HuH-7 (cell line): ENCODE measurements at regions not wholly inside any gene's neighbourhood (a gene's known extent, or its start where the extent isn't known, plus 50 kb on each side); places are given as distances from the start of the nearest gene placed in this dataset.

Experiments used
- DNase-seq: peaks from one replicate; pipeline ENCODE4 v3.0.0; 2011; ENCODE audit warnings: low spot score

- DNase-seq = no peak
Observed at GRCh38 chr7:35448486-35448885, 194.6 kb upstream of the TBX20 start.

- DNase-seq = no peak
Observed at GRCh38 chr7:35446091-35446490, 192.2 kb upstream of the TBX20 start.

DNA sequence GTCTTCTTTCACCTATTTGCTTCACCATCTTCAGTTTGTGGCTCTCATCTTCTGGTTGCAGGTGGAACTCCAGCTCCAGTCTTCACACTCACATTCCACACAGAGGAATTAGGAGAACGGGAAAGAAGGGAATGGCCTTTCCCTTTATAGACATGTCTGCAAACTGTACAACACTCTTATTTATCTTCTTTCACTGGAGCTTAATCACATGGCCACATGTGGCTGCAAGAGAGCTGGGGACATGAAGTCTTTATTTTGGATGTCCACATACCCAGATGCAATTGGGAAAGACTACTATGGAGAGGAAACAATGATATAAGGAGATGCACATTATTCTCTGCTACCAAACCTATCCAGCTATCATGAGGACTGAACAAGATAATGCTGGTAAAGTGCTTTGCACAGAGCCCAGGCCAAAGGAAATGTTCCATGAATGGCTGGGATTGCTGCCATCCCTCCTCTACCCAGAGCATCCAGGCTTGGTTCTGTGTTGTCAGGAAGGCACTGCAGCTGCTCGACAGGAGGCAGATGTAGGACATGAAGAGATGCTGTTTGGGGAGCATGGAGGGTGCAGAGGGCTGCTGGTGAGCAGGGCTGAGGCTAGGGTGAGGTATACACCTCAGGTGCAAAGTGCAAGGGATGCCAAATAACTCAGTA lies 183.8 kb upstream of the TBX20 start:
- DNase-seq = no peak

- no peak for DNase-seq
Observed at GRCh38 chr7:35436452-35436851, 182.6 kb upstream of the TBX20 start.

DNA sequence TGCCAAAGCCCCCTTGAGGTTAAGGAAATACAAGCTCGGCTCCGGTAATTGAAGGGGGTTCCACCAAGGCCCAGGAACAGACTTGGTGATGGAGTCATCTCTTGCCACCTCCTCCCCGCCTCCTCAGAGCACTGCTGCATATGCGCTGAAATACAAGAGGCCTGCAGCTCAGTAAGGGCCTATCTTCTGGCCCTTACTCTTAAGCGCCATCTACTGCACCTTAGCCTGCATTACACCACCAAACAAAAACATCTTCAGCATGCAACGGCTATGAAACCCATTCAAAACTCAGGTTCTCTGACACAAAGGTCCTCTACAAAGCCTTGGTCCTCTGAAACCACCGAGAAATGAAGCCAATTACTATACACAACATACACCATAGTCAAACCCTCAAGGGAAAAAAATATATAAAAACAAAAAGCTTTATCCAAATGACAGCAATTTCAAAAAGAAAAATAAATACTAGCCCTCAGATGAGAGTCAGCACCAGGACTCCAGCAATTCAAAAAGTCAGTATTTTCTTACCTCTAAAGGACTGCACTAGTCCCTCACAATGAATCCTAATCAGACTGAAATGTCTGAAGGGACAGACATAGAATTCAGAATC lies 176.8 kb upstream of the TBX20 start:
- DNase-seq = peak; percentile 22

GRCh38 chr7:35424869-35425495 lies 171.1 kb upstream of the TBX20 start:
- DNase-seq = peak; percentile 66

DNA sequence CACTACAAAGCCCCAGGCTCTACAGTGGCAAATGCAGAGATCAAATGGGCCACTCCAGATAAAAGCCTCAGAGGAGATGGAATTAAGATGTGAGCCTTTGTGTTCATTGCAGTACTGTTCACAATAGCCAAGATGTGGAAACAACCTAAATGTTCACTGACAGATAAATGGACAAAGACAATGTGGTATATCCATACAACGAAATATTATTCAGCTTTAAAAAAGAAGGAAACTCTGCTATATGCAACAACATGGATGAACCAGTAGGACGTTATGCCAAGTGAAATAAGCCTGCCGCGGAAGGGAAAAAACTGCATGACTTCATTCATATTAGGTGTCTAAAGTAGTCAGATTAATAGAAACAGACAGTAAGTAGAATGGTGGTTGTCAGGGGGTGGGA lies 170.5 kb upstream of the TBX20 start:
- no peak for DNase-seq

DNA sequence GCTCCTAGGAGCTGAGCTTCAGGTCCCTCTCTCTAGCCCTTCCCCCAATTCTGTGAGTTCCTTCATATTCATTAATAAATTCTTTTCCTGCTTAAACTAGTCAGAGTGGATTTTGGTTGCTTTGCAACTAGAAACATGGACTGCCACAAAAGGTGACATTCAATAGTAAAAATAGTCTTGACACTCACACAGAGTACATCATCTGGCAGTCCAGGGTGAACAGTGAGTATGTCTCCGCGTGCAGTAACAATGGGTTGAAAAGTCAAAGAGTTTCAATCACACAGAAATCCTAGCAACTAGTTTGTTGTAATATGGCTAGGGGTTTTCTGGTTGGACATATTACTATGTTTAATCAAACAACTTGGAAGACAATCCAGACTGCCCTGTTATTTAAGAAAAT lies 168.8 kb upstream of the TBX20 start:
- no peak for DNase-seq

DNA sequence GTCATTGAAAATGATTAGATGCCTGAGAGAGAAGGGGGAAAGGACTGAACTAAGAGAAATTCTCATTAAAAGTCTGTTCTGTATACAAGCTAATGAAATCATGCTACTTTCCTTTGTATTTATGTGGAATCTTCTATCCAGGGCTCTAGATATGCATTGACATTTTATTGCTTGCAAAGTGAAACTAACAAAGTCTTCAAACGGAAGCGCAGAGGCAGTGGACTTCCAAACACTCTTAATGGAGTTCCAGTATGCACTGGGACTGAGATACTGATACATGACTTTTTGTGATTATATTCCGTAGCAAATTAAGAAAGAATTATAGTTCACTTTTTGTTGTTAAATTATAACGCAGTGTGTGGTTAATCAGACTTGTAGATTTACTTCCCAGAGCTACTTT lies 166.8 kb upstream of the TBX20 start:
- no peak for DNase-seq

DNA sequence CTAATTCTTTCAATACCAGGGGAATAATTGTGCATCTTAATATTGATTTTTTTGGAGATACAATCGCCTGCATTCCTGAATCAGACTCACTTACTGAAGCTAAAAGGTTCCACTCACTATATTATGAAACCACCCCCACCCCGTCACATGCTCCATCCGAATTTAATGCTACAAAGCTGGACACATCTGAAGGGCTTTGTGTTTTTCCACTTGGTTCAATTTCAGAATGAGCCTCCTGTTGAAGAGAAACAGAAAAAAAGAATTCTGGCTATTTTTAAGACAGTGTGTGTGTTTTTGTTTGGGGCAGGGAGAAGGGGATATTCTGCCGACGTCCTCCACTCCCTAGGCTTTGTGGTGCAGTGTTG lies 165.5 kb upstream of the TBX20 start:
- DNase-seq = no peak

DNA sequence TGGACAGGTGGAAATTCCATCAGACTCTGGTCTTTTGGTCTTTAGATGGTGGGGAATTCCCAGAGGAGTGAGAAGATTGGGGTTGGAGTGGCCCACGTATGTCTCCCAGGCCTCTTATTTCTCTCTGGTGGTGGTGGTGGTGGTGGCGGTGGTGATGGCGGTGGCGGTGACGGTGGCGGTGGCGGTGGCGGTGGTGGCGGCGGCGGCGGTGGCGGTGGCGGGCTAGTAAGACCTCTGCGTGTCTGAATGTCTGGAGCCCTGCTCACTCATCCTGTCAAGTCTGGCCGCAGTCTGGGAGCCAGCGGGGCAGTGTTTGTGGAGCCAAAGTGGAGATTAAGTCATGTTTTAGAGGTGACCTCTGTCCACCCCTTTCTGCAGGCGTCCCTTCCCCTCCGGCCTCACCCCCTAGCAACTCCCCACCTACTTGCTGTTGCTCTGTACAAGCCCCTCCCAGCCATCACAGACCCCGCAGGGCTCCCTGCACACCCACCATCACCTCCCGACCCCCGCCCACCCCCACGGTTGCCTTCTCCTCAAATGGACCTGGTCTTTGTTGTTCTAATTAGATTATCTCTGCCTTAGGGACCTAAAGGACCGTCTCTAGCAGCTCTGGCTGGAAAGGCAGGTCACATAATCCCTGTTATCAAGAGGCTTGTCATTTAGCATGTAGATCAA lies 165.0 kb upstream of the TBX20 start:
- no peak for DNase-seq

GRCh38 chr7:35416568-35416967 lies 162.7 kb upstream of the TBX20 start:
- no peak for DNase-seq

DNA sequence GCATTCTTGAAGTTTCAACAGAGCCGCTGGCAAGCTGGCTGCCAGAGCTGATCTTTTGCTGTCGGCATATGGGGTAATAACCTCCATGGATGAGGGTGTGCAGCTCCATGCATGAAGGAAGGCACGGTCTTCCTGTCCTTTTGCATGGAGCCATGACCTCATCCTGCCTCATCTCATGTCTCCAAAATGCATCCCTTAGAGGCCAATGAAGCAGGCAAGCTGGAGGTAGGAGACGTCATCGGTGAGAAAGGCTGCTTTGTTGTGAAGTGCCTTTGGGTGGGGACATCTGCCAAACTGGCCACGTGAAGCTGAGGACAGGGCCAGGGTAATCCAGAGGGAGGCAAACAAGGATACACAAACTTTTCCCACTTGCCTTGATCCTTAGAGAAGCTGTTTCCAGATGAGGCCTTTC lies 161.5 kb upstream of the TBX20 start:
- no peak for DNase-seq

DNA sequence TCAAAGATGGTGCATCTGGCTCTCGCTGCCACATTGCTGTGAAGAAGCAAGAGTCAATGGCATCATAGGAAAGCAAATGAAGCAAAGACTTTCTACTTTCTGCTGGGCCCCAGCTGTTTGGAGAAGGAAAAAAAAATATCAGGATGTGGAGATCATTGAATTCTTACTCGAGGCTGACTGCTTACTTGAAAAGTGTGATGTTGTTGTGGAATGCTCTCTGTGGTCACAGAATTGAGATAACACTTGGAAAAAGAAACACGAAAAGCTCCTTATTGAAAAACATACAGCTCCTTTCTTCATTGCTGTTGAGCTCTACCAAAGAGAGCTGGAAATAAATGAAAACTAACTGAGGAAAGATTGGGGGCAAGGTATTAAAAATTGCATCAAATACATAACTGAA lies 157.4 kb upstream of the TBX20 start:
- DNase-seq = no peak

DNA sequence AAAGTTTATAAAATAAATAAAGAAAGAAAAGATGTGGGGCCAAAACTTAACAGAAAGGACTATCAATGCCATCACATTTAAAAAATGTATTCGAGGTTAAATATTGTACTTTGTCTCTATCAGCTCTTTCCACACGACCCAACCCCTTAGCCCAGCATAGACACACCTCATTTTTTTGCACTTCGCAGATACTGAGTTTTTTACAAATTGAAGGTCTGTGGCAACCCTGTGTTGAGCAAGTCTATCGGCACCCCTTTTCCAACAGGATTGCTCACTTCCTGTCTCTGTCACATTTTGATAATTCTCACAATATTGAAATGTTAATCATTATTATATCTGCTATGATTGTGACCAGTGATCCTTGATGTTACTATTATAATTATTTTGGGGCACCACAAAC lies 151.6 kb upstream of the TBX20 start:
- no peak for DNase-seq

GRCh38 chr7:35401217-35401879 lies 147.4 kb upstream of the TBX20 start:
- DNase-seq = no peak

DNA sequence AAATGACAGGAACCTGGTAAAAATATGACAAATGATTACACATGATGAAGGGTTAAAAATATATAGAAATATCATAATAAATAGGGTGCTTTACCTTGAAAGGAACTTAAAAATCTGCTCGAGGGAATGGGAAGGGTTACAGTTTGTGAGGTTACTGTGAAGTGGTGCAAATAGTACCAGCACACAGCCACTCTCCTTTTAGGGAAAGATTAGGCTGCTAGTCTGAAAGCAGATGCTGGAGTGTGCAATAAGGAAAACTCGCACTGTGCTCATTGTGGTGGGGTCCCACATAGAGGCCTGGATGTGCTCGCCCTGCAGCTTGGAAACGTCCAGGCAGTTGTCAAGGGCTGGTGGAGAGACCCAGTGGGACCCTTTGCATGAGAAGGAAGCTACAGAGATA lies 145.9 kb upstream of the TBX20 start:
- no peak for DNase-seq

- DNase-seq = no peak
Observed at GRCh38 chr7:35399216-35399615, 145.3 kb upstream of the TBX20 start.

GRCh38 chr7:35398518-35398917 lies 144.6 kb upstream of the TBX20 start:
- no peak for DNase-seq

DNA sequence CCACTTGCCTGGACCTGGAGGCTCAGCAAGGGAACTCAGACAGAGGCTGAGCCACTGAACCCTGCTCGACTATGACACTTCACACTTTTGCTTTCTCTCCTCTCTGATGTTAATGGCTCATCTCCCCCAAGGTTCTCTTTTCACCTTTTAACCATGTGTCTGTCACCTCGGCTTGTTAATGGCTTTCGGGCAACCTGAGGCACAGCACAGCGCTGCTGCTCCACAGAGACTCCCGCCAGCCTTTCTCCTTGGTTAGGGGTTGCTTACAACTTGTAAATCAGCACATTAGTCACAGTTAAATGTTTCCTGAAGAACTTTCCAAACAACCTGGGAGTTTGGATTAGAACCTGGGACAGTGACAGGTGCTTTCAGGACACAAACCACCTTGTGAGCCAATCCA lies 136.2 kb upstream of the TBX20 start:
- DNase-seq = no peak

DNA sequence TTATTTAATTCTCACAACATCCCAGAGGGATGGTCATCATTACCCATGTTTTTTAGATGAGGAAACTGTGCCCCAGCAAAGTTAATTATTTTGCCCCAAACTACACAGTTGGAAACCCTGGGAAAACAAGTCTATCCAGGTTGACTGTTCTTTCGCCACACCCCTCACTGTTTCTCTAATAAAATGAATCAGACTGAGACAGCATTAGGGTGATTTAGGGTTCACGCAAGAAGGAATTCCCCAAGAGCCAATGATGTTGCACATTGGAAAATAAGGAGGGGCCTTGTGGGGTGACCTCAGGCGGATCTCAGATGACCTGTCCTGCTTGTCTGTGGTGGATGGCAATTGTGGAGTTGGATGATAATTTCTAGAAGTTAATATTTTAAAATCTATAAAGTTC lies 135.7 kb upstream of the TBX20 start:
- DNase-seq = no peak

GRCh38 chr7:35386816-35387706 lies 133.2 kb upstream of the TBX20 start:
- DNase-seq = no peak
